Mucosa of gallbladder (tissue), 1 donor: ENCODE measurements at regions not wholly inside any gene's neighbourhood (a gene's known extent, or its start where the extent isn't known, plus 50 kb on each side); places are given as distances from the start of the nearest gene placed in this dataset.

ENCODE experiments used
- DNase-seq: peaks from one replicate; pipeline ENCODE4 v3.0.0-alpha.2; 2020; ENCODE audit warnings: low spot score
- donor health status: DM: no; HTN: no; CAD: no.

- DNase-seq, result no peak
Measured at GRCh38 chr13:47511647-47512046, 489.4 kb downstream of the SUCLA2 start.

GRCh38 chr13:47508527-47509228 lies 492.4 kb downstream of the SUCLA2 start:
- DNase-seq, result no peak

- DNase-seq, result no peak
Measured at GRCh38 chr13:47503475-47503874, 497.6 kb downstream of the SUCLA2 start.

- DNase-seq, result no peak
Measured at GRCh38 chr13:47502166-47502565, 498.9 kb downstream of the SUCLA2 start.

- no peak for DNase-seq
Measured at GRCh38 chr13:47499358-47500150, 501.5 kb downstream of the SUCLA2 start.

GRCh38 chr13:47484548-47484947 lies 516.5 kb downstream of the SUCLA2 start:
- no peak for DNase-seq

GRCh38 chr13:47481536-47481935 lies 519.5 kb downstream of the SUCLA2 start:
- DNase-seq, result no peak

GRCh38 chr13:47480951-47481350 lies 520.1 kb downstream of the SUCLA2 start:
- DNase-seq, result no peak

GRCh38 chr13:47480121-47480520 lies 521.0 kb downstream of the SUCLA2 start:
- DNase-seq, result no peak

GRCh38 chr13:47478985-47479384 lies 522.1 kb downstream of the SUCLA2 start:
- DNase-seq, result no peak

- DNase-seq, result no peak
Measured at GRCh38 chr13:47475441-47475948, 525.6 kb downstream of the SUCLA2 start.

GRCh38 chr13:47474839-47475238 lies 526.2 kb downstream of the SUCLA2 start:
- DNase-seq, result no peak

- DNase-seq, result no peak
Measured at GRCh38 chr13:47474326-47474725, 526.7 kb downstream of the SUCLA2 start.

- DNase-seq, result no peak
Measured at GRCh38 chr13:47472516-47472915, 528.6 kb downstream of the SUCLA2 start.

GRCh38 chr13:47463726-47464125 lies 537.3 kb downstream of the SUCLA2 start:
- DNase-seq, result no peak

- DNase-seq, result no peak
Measured at GRCh38 chr13:47463002-47463401, 538.1 kb downstream of the SUCLA2 start.

GRCh38 chr13:47461816-47462215 lies 539.3 kb downstream of the SUCLA2 start:
- no peak for DNase-seq

- no peak for DNase-seq
Measured at GRCh38 chr13:47459512-47459911, 541.6 kb downstream of the SUCLA2 start.

- DNase-seq, result no peak
Measured at GRCh38 chr13:47457626-47458025, 543.4 kb downstream of the SUCLA2 start.

- no peak for DNase-seq
Measured at GRCh38 chr13:47455626-47456025, 545.4 kb downstream of the SUCLA2 start.

GRCh38 chr13:47454986-47455385 lies 546.1 kb downstream of the SUCLA2 start:
- DNase-seq, result no peak

GRCh38 chr13:47437406-47437805 lies 540.6 kb upstream of the HTR2A start:
- DNase-seq, result no peak

- DNase-seq, result no peak
Measured at GRCh38 chr13:47433461-47434005, 536.7 kb upstream of the HTR2A start.
